ENCODE measurements at regions not wholly inside any gene's neighbourhood (a gene's known extent, or its start where the extent isn't known, plus 50 kb on each side); places are given as distances from the start of the nearest gene placed in this dataset.

GRCh38 chr6:81987293-81987692 lies 234.8 kb upstream of the TENT5A start:
- TF ChIP-seq ZNF384 (IDR thresholded peaks at IDR 0.05) (no peak), ELF4 (IDR thresholded peaks at IDR 0.05) (no peak), PKNOX1 (IDR thresholded peaks at IDR 0.05) (no peak), ARNT (IDR thresholded peaks at IDR 0.05) (no peak), FOXM1 (IDR thresholded peaks at IDR 0.05; ENCODE audit: borderline replicate concordance) (no peak)
